SK-N-SH (cell line): ENCODE measurements at regions not wholly inside any gene's neighbourhood (a gene's known extent, or its start where the extent isn't known, plus 50 kb on each side); places are given as distances from the start of the nearest gene placed in this dataset.

ENCODE experiments used
- CTCF ChIA-PET: fragments of 300-600, 350-600 bp; formaldehyde crosslinking; extraction: SDS; loops from one replicate; lab custom pipeline; 2021; lab: Yijun Ruan, JAX
- POLR2A ChIA-PET: fragments of 350-600 bp; sonication (Branson Sonifier 250); formaldehyde crosslinking; extraction: SDS; loops from one replicate; lab custom pipeline; 2020; ENCODE audit warnings: antibody characterized with exemption, inconsistent platforms; lab: Yijun Ruan, JAX
- DNase-seq: peaks from one replicate; pipeline ENCODE4 v3.0.0; 2012
- H2AFZ ChIP-seq: fragments of 200-600 bp; sonication (generic); 2 replicates; pipeline ENCODE4 v1.8.1; 2016; ENCODE audit warnings: antibody characterized with exemption, mild to moderate bottlenecking, low read depth
- H3F3A ChIP-seq: fragments of 200-600 bp; sonication (generic); replicated peaks from 2 replicates; pipeline ENCODE3; 2016; ENCODE audit warnings: antibody characterized with exemption, mild to moderate bottlenecking; ENCODE audit not compliant: insufficient read depth
- H3K27ac ChIP-seq, 2 experiments: fragments of 200-500 bp in 1 of 2; fragments of 200-600 bp in 1 of 2; sonication (Bioruptor generic) in 1 of 2; sonication (generic), shearing (Covaris generic) in 1 of 2; 2 replicates each; pipeline versions ENCODE4 v1.5.1 to v1.6.1; 2014 to 2016; ENCODE audit warnings: low read depth in 2 of 2, inconsistent platforms in 1 of 2, low read length in 1 of 2, mild to moderate bottlenecking in 1 of 2, mixed read lengths in 1 of 2
- H3K27me3 ChIP-seq: fragments of 200-600 bp; sonication (generic), shearing (Covaris generic); 2 replicates; pipeline ENCODE4 v1.6.1; 2016; ENCODE audit warnings: mixed run types; ENCODE audit not compliant: insufficient read depth
- H3K36me3 ChIP-seq, 2 experiments: fragments of 200-500 bp in 1 of 2; fragments of 200-600 bp in 1 of 2; sonication (Bioruptor generic) in 1 of 2; sonication (generic) in 1 of 2; replicated peaks in 1 of 2; 2 replicates each; pipeline versions ENCODE3 to v1.5.1; 2014 to 2016; ENCODE audit warnings: low read length in 1 of 2, mild to moderate bottlenecking in 1 of 2; ENCODE audit not compliant: insufficient read depth in 2 of 2, control insufficient read depth in 1 of 2
- H3K4me1 ChIP-seq, 2 experiments: fragments of 200-500 bp in 1 of 2; fragments of 200-600 bp in 1 of 2; sonication (Bioruptor generic) in 1 of 2; sonication (generic), shearing (Covaris generic) in 1 of 2; 2 replicates each; pipeline versions ENCODE4 v1.5.1 to v1.6.1; 2014 to 2016; ENCODE audit warnings: low read depth in 1 of 2, low read length in 1 of 2, mixed run types in 1 of 2; ENCODE audit not compliant: insufficient read depth in 2 of 2, control insufficient read depth in 1 of 2
- H3K4me2 ChIP-seq: fragments of 200-600 bp; sonication (generic), shearing (Covaris generic); 2 replicates; pipeline ENCODE4 v1.6.1; 2017; ENCODE audit warnings: mixed run types
- H3K4me3 ChIP-seq, 2 experiments: fragments of 200-500 bp in 1 of 2; fragments of 200-600 bp in 1 of 2; sonication (Bioruptor generic) in 1 of 2; sonication (generic), shearing (Covaris generic) in 1 of 2; 2 replicates each; pipeline versions ENCODE4 v1.5.1 to v1.8.1; 2014 to 2016; ENCODE audit warnings: low read depth in 2 of 2, inconsistent platforms in 1 of 2, low read length in 1 of 2, mild to moderate bottlenecking in 1 of 2, mixed read lengths in 1 of 2, moderate library complexity in 1 of 2
- H3K79me2 ChIP-seq: fragments of 200-600 bp; sonication (generic); 2 replicates; pipeline ENCODE4 v1.8.1; 2017; ENCODE audit warnings: mild to moderate bottlenecking; ENCODE audit not compliant: insufficient read depth
- H3K9ac ChIP-seq: fragments of 200-600 bp; sonication (generic); 2 replicates; pipeline ENCODE4 v1.6.1; 2017; ENCODE audit warnings: mixed run types
- H3K9me2 ChIP-seq: fragments of 200-600 bp; sonication (generic); 2 replicates; pipeline ENCODE4 v1.6.1; 2017; ENCODE audit warnings: mixed run types
- H3K9me3 ChIP-seq: fragments of 200-600 bp; sonication (generic); 2 replicates; pipeline ENCODE4 v1.6.1; 2017; ENCODE audit warnings: mixed run types, mild to moderate bottlenecking, moderate library complexity
- H4K20me1 ChIP-seq: fragments of 200-600 bp; sonication (generic); 2 replicates; pipeline ENCODE4 v1.6.1; 2017; ENCODE audit warnings: mild to moderate bottlenecking, mixed run types; ENCODE audit not compliant: insufficient read depth
- CHD2 ChIP-seq: fragments of 150-350 bp; IDR thresholded peaks from 2 replicates; pipeline ENCODE4 v1.6.1; 2018; ENCODE audit warnings: low read length; ENCODE audit not compliant: partially characterized antibody
- ELF1 ChIP-seq: IDR thresholded peaks from 2 replicates; pipeline ENCODE4 v1.4.0; 2012
- EP300 ChIP-seq, 2 experiments: IDR thresholded peaks; 2 replicates each; pipeline versions ENCODE4 v1.4.0 to v1.6.1; 2012; ENCODE audit warnings: borderline replicate concordance in 1 of 2, low read depth in 1 of 2, low read length in 1 of 2
- EZH2phosphoT487 ChIP-seq: fragments of 200-600 bp; sonication (generic); IDR thresholded peaks from 2 replicates; pipeline ENCODE4 v1.6.1; 2017; ENCODE audit warnings: low read depth, mixed run types, mild to moderate bottlenecking, antibody characterized with exemption, moderate library complexity, borderline replicate concordance
- FOXJ3 ChIP-seq: sonication (generic); formaldehyde crosslinking; IDR thresholded peaks from 2 replicates; pipeline ENCODE4 v1.5.1; 2020; ENCODE audit warnings: mild to moderate bottlenecking, missing genetic modification reagents
- GABPA ChIP-seq: IDR thresholded peaks from 2 replicates; pipeline ENCODE4 v1.4.0; 2012; ENCODE audit warnings: low read depth, mild to moderate bottlenecking
- IRF3 ChIP-seq: fragments of 150-350 bp; IDR thresholded peaks from 2 replicates; pipeline ENCODE4 v1.6.1; 2016; ENCODE audit warnings: mild to moderate bottlenecking, low read depth, low read length
- JUND ChIP-seq: IDR thresholded peaks from 2 replicates; pipeline ENCODE4 v1.4.0; 2012
- MAX ChIP-seq: IDR thresholded peaks from 2 replicates; pipeline ENCODE4 v1.4.0; 2012; ENCODE audit warnings: low read depth
- MEF2A ChIP-seq: IDR thresholded peaks from 2 replicates; pipeline ENCODE4 v1.4.0; 2012; ENCODE audit warnings: low read depth, borderline replicate concordance
- NFIC ChIP-seq: IDR thresholded peaks from 2 replicates; pipeline ENCODE4 v1.4.0; 2012; ENCODE audit warnings: borderline replicate concordance
- POLR2AphosphoS5 ChIP-seq: IDR thresholded peaks from 2 replicates; pipeline ENCODE4 v1.6.1; 2012; ENCODE audit warnings: low read depth, low read length
- RCOR1 ChIP-seq: fragments of 150-350 bp; IDR thresholded peaks from 2 replicates; pipeline ENCODE4 v1.6.1; 2017; ENCODE audit warnings: antibody characterized with exemption, low read length
- RFX5 ChIP-seq: IDR thresholded peaks from 2 replicates; pipeline ENCODE4 v1.6.1; 2012; ENCODE audit warnings: mild to moderate bottlenecking, improper control_type of control experiment, low read length
- RXRA ChIP-seq: IDR thresholded peaks from 2 replicates; pipeline ENCODE4 v1.4.0; 2012; ENCODE audit warnings: low read depth, mild to moderate bottlenecking, borderline replicate concordance
- SIN3A ChIP-seq: IDR thresholded peaks from 2 replicates; pipeline ENCODE4 v1.6.1; 2012; ENCODE audit warnings: low read depth, mild to moderate bottlenecking, low read length, moderate library complexity, borderline replicate concordance
- TAF1 ChIP-seq: IDR thresholded peaks from 2 replicates; pipeline ENCODE4 v1.6.1; 2012; ENCODE audit warnings: low read depth, mild to moderate bottlenecking, low read length, moderate library complexity, borderline replicate concordance
- USF1 ChIP-seq: IDR thresholded peaks from 2 replicates; pipeline ENCODE4 v1.4.0; 2012; ENCODE audit warnings: low read depth, borderline replicate concordance
- WGBS: methylation state at CpG from one replicate; pipeline ENCODE4 v1.1.6; 2017; ENCODE audit warnings: low lambda C conversion rate; 5-methylcytosine and 5-hydroxymethylcytosine counted together
- TF ChIP-seq, protein P1 (sequence below): IDR thresholded peaks from 2 replicates; pipeline ENCODE4 v1.4.0; 2012; ENCODE audit warnings: low read depth, borderline replicate concordance
- TF ChIP-seq, protein P2 (sequence below): fragments of 200-600 bp; sonication (generic); IDR thresholded peaks from 2 replicates; pipeline ENCODE4 v1.6.1; 2017; ENCODE audit warnings: antibody characterized with exemption, mild to moderate bottlenecking, moderate library complexity

DNA sequence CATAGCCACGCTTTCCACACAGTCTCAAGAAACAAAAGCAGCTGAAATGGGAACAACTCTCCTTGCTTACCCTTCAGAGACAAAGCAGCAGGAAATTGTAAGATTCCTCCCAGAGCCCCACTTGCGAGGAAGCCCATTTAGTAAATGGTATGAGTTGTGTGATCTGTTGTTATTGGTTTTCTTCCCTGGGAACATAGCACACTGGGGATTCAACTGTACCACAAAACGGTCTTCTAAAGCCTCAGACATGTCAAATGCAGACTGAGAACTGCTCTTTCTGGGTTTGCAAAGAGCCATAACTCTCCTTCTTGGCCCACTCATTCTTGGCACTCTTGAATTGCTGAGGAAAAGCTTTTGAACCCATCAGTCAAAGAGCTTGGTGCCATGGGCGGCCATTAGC is 101.0 kb upstream of the COL8A1 start:
- no peak overlapping the region for H3K4me2 ChIP-seq
- ChIA-PET POLR2A (no interaction called here), CTCF (no interaction called here)
- H3F3A ChIP-seq: no peaks in the 10 kb centered on the region
- TF ChIP-seq, protein P1, sequence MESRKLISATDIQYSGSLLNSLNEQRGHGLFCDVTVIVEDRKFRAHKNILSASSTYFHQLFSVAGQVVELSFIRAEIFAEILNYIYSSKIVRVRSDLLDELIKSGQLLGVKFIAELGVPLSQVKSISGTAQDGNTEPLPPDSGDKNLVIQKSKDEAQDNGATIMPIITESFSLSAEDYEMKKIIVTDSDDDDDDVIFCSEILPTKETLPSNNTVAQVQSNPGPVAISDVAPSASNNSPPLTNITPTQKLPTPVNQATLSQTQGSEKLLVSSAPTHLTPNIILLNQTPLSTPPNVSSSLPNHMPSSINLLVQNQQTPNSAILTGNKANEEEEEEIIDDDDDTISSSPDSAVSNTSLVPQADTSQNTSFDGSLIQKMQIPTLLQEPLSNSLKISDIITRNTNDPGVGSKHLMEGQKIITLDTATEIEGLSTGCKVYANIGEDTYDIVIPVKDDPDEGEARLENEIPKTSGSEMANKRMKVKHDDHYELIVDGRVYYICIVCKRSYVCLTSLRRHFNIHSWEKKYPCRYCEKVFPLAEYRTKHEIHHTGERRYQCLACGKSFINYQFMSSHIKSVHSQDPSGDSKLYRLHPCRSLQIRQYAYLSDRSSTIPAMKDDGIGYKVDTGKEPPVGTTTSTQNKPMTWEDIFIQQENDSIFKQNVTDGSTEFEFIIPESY: no peak
- TF ChIP-seq IRF3 (no peak), SIN3A (no peak), ELF1 (no peak), RCOR1 (no peak), TAF1 (no peak), MAX (no peak), EZH2phosphoT487 (no peak), JUND (no peak), NFIC (no peak), FOXJ3 (CRISPR knock-in tag) (no peak), CHD2 (no peak), GABPA (no peak), MEF2A (no peak), RXRA (no peak), USF1 (no peak), RFX5 (no peak), POLR2AphosphoS5 (no peak), EP300 (IDR thresholded peaks at IDR 0.05; ENCODE audit: borderline replicate concordance in 1 of 2, low read depth in 1 of 2, low read length in 1 of 2) (no peak)
- TF ChIP-seq, protein P2, sequence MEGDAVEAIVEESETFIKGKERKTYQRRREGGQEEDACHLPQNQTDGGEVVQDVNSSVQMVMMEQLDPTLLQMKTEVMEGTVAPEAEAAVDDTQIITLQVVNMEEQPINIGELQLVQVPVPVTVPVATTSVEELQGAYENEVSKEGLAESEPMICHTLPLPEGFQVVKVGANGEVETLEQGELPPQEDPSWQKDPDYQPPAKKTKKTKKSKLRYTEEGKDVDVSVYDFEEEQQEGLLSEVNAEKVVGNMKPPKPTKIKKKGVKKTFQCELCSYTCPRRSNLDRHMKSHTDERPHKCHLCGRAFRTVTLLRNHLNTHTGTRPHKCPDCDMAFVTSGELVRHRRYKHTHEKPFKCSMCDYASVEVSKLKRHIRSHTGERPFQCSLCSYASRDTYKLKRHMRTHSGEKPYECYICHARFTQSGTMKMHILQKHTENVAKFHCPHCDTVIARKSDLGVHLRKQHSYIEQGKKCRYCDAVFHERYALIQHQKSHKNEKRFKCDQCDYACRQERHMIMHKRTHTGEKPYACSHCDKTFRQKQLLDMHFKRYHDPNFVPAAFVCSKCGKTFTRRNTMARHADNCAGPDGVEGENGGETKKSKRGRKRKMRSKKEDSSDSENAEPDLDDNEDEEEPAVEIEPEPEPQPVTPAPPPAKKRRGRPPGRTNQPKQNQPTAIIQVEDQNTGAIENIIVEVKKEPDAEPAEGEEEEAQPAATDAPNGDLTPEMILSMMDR: no peak
- H3K9ac ChIP-seq: no peak overlapping the region
- no peaks in the 10 kb centered on the region for H3K9me3 ChIP-seq
- H3K4me3 ChIP-seq: no peak overlapping the region
- no peaks in the 10 kb centered on the region for H4K20me1 ChIP-seq
- H3K27ac ChIP-seq: no peak overlapping the region
- H3K79me2 ChIP-seq: no peaks in the 10 kb centered on the region
- no peaks in the 10 kb centered on the region for H3K36me3 ChIP-seq
- DNase-seq: no peak
- no peak overlapping the region for H2AFZ ChIP-seq
- no peaks in the 10 kb centered on the region; a peak in 1 of 4 replicates for H3K4me1 ChIP-seq
- peaks cover 7% of the 10 kb centered on the region; the same call in 1 of the 2 replicates for H3K27me3 ChIP-seq
- no peaks in the 10 kb centered on the region for H3K9me2 ChIP-seq
- WGBS: 12% methylated on average over 4 of the region's 4 CpGs
